GM19324 (cell line): ENCODE measurements at regions not wholly inside any gene's neighbourhood (a gene's known extent, or its start where the extent isn't known, plus 50 kb on each side); places are given as distances from the start of the nearest gene placed in this dataset.

ENCODE experiments used
- ATAC-seq: cut with Tn5 transposase; IDR thresholded peaks from one replicate; pipeline ENCODE4 v1.9.1; 2021; ENCODE audit warnings: mild to moderate bottlenecking, moderate library complexity; ENCODE audit not compliant: unreplicated experiment, low FRiP score

- no peak for ATAC-seq
Measured at GRCh38 chr2:176495826-176496225, 226.6 kb downstream of the MTX2 start.

- ATAC-seq: no peak
Measured at GRCh38 chr2:176496761-176497160, 227.5 kb downstream of the MTX2 start.

- no peak for ATAC-seq
Measured at GRCh38 chr2:176500901-176501300, 231.7 kb downstream of the MTX2 start.

GRCh38 chr2:176501617-176502016 is 232.4 kb downstream of the MTX2 start:
- no peak for ATAC-seq

- ATAC-seq: no peak
Measured at GRCh38 chr2:176502619-176503018, 233.4 kb downstream of the MTX2 start.

- no peak for ATAC-seq
Measured at GRCh38 chr2:176503776-176504175, 234.5 kb downstream of the MTX2 start.

GRCh38 chr2:176504440-176504839 is 235.2 kb downstream of the MTX2 start:
- ATAC-seq: no peak

GRCh38 chr2:176507786-176508185 is 238.5 kb downstream of the MTX2 start:
- ATAC-seq: no peak

GRCh38 chr2:176508374-176508773 is 239.1 kb downstream of the MTX2 start:
- ATAC-seq: no peak

GRCh38 chr2:176508984-176509740 is 239.9 kb downstream of the MTX2 start:
- ATAC-seq: no peak

GRCh38 chr2:176514276-176514675 is 245.0 kb downstream of the MTX2 start:
- ATAC-seq: no peak

GRCh38 chr2:176514805-176515500 is 245.7 kb downstream of the MTX2 start:
- ATAC-seq: no peak

GRCh38 chr2:176516051-176516602 is 246.9 kb downstream of the MTX2 start:
- ATAC-seq: no peak

GRCh38 chr2:176518823-176519222 is 249.6 kb downstream of the MTX2 start:
- ATAC-seq: no peak

- ATAC-seq: no peak
Measured at GRCh38 chr2:176521878-176522670, 252.8 kb downstream of the MTX2 start.

- no peak for ATAC-seq
Measured at GRCh38 chr2:176525086-176525485, 255.8 kb downstream of the MTX2 start.

- ATAC-seq: no peak
Measured at GRCh38 chr2:176526995-176527901, 258.0 kb downstream of the MTX2 start.

GRCh38 chr2:176531608-176532007 is 262.4 kb downstream of the MTX2 start:
- ATAC-seq: no peak

- ATAC-seq: no peak
Measured at GRCh38 chr2:176533505-176534193, 264.4 kb downstream of the MTX2 start.
